Fibroblast of mammary gland (primary cell): ENCODE measurements at regions not wholly inside any gene's neighbourhood (a gene's known extent, or its start where the extent isn't known, plus 50 kb on each side); places are given as distances from the start of the nearest gene placed in this dataset.

Experiments used
- DNase-seq: peaks from one replicate; pipeline ENCODE4 v3.0.0-alpha.2; 2010; ENCODE audit warnings: low read depth
- H3K4me3 ChIP-seq: 2 replicates; pipeline ENCODE4 v1.5.1; 2011; ENCODE audit warnings: low read depth, mild to moderate bottlenecking, low read length, moderate library complexity; ENCODE audit not compliant: control insufficient read depth
- CTCF ChIP-seq: conservative IDR thresholded peaks from 2 replicates; pipeline ENCODE4 v1.5.1; 2011; ENCODE audit warnings: low read depth, low read length, inconsistent platforms; ENCODE audit not compliant: control insufficient read depth, insufficient read depth

GRCh38 chr7:97479740-97480290 lies 252.1 kb upstream of the TAC1 start:
- no peak for TF ChIP-seq CTCF
- no peak overlapping the region for H3K4me3 ChIP-seq
- no peak for DNase-seq

GRCh38 chr7:97480772-97481390 lies 251.0 kb upstream of the TAC1 start:
- no peak overlapping the region for H3K4me3 ChIP-seq
- DNase-seq: no peak
- TF ChIP-seq CTCF: no peak

- TF ChIP-seq CTCF: no peak
- DNase-seq: no peak
Observed at GRCh38 chr7:97495487-97495886, 236.4 kb upstream of the TAC1 start.

GRCh38 chr7:97499204-97499603 lies 232.7 kb upstream of the TAC1 start:
- TF ChIP-seq CTCF: peak; percentile 44
- DNase-seq: peak; percentile 32

More at GRCh38 chr7:97495487-97495886, 236.4 kb upstream of the TAC1 start:
- H3K4me3 ChIP-seq: no peak overlapping the region

GRCh38 chr7:97503367-97504094 lies 228.4 kb upstream of the TAC1 start:
- TF ChIP-seq CTCF: no peak

More at GRCh38 chr7:97499204-97499603, 232.7 kb upstream of the TAC1 start:
- no peak overlapping the region for H3K4me3 ChIP-seq

GRCh38 chr7:97506728-97507127 lies 225.2 kb upstream of the TAC1 start:
- no peak for TF ChIP-seq CTCF

More at GRCh38 chr7:97503367-97504094, 228.4 kb upstream of the TAC1 start:
- no peak overlapping the region for H3K4me3 ChIP-seq
- no peak for DNase-seq

More at GRCh38 chr7:97506728-97507127, 225.2 kb upstream of the TAC1 start:
- no peak for DNase-seq
- no peak overlapping the region for H3K4me3 ChIP-seq
